B cell (primary cell): ENCODE measurements at regions not wholly inside any gene's neighbourhood (a gene's known extent, or its start where the extent isn't known, plus 50 kb on each side); places are given as distances from the start of the nearest gene placed in this dataset.

Experiments used
- ATAC-seq: fragments of 200-7000 bp; cut with Tn5 transposase; one replicate; pipeline ENCODE4 v1.10.0; 2021; ENCODE audit warnings: low read depth, mild to moderate bottlenecking, moderate number of reproducible peaks, moderate library complexity
- CTCF ChIA-PET: fragments of 350-600 bp; sonication (Branson Sonifier 250); formaldehyde crosslinking; loops from one replicate; lab custom pipeline; 2021; ENCODE audit warnings: antibody characterized with exemption, inconsistent platforms; lab: Charles Lee
- POLR2A ChIA-PET: fragments of 350-600 bp; sonication (Branson Sonifier 250); formaldehyde crosslinking; loops from one replicate; lab custom pipeline; 2021; ENCODE audit warnings: antibody characterized with exemption; lab: Charles Lee
- DNase-seq: peaks from one replicate; pipeline ENCODE4 v3.0.0; 2013
- H2AFZ ChIP-seq: 2 replicates; pipeline ENCODE4 v1.6.1; 2012; ENCODE audit warnings: mild to moderate bottlenecking, low read depth, low read length; ENCODE audit not compliant: insufficient read depth, poor library complexity, severe bottlenecking
- H3K27ac ChIP-seq, 2 donors: 1 replicate in 1 of 2; 2 replicates in 1 of 2; pipeline ENCODE4 v1.5.1; 2012 to 2013; ENCODE audit warnings: low read length in 2 of 2, mild to moderate bottlenecking in 2 of 2, moderate library complexity in 1 of 2
- H3K27me3 ChIP-seq, 4 experiments: fragments of 200-600 bp in 1 of 4; sonication (generic) in 1 of 4; replicated peaks in 1 of 4; 1 replicate in 2 of 4; 2 replicates in 2 of 4; pipeline versions ENCODE4 v1.6.1 to v1.7.0; 2013 to 2016; ENCODE audit warnings: low read length in 3 of 4, mild to moderate bottlenecking in 2 of 4, mixed read lengths in 1 of 4, moderate library complexity in 1 of 4; ENCODE audit not compliant: insufficient read depth in 4 of 4, control insufficient read depth in 3 of 4; ENCODE audit errors: control extremely low read depth in 1 of 4
- H3K36me3 ChIP-seq, 2 experiments: replicated peaks in 1 of 2; 1 replicate in 1 of 2; 2 replicates in 1 of 2; pipeline versions ENCODE4 v1.6.1 to v1.7.1; 2013; ENCODE audit warnings: low read length in 1 of 2; ENCODE audit not compliant: insufficient read depth in 2 of 2, control insufficient read depth in 1 of 2; ENCODE audit errors: control extremely low read depth in 1 of 2, extremely low read depth in 1 of 2
- H3K4me1 ChIP-seq, 2 donors: fragments of 200-600 bp in 1 of 2; sonication (generic) in 1 of 2; 1 replicate in 1 of 2; 2 replicates in 1 of 2; pipeline versions ENCODE4 v1.5.1 to v1.6.1; 2013 to 2017; ENCODE audit warnings: low read length in 2 of 2; ENCODE audit not compliant: control insufficient read depth in 2 of 2, insufficient read depth in 2 of 2
- H3K4me2 ChIP-seq: replicated peaks from 2 replicates; pipeline ENCODE3; 2012; ENCODE audit warnings: mild to moderate bottlenecking, low read depth, low read length; ENCODE audit not compliant: poor library complexity, severe bottlenecking
- H3K4me3 ChIP-seq, 5 experiments: fragments of 200-600 bp in 1 of 5; sonication (generic) in 1 of 5; 1 replicate in 3 of 5; 2 replicates in 2 of 5; pipeline versions ENCODE4 v1.5.1 to v1.7.0; 2011 to 2016; ENCODE audit warnings: low read length in 4 of 5, mild to moderate bottlenecking in 4 of 5, low read depth in 2 of 5, control low read depth in 1 of 5, moderate library complexity in 1 of 5; ENCODE audit not compliant: insufficient read depth in 1 of 5; ENCODE audit errors: control extremely low read depth in 1 of 5, extremely low read depth in 1 of 5
- H3K79me2 ChIP-seq: fragments of 200-600 bp; sonication (generic); one replicate; pipeline ENCODE4 v1.6.0; 2016; ENCODE audit warnings: low read length; ENCODE audit not compliant: control insufficient read depth, insufficient read depth
- H3K9ac ChIP-seq: fragments of 200-600 bp; sonication (generic); 2 replicates; pipeline ENCODE4 v1.6.1; 2017; ENCODE audit warnings: mild to moderate bottlenecking, low read length, moderate library complexity
- H3K9me3 ChIP-seq, 3 donors: one replicate each; pipeline versions ENCODE4 v1.6.1 to v1.7.1; 2013; ENCODE audit warnings: low read length in 2 of 3; ENCODE audit not compliant: control insufficient read depth in 2 of 3, insufficient read depth in 1 of 3; ENCODE audit errors: control extremely low read depth in 1 of 3
- H4K20me1 ChIP-seq: 2 replicates; pipeline ENCODE4 v1.6.0; 2012; ENCODE audit warnings: mild to moderate bottlenecking, low read length; ENCODE audit not compliant: insufficient read depth, control insufficient read depth, poor library complexity, severe bottlenecking
- H3K27ac Mint-ChIP-seq: one replicate; pipeline ENCODE4 v1.8.0; 2021; ENCODE audit warnings: mixed read lengths
- H3K27me3 Mint-ChIP-seq: one replicate; pipeline ENCODE4 v1.8.0; 2021; ENCODE audit warnings: mixed read lengths
- H3K4me1 Mint-ChIP-seq: one replicate; pipeline ENCODE4 v1.8.0; 2021; ENCODE audit warnings: mixed read lengths
- H3K4me3 Mint-ChIP-seq: one replicate; pipeline ENCODE4 v1.8.0; 2021; ENCODE audit warnings: mixed read lengths
- H3K9me3 Mint-ChIP-seq: one replicate; pipeline ENCODE4 v1.8.0; 2022; ENCODE audit warnings: mixed read lengths; ENCODE audit not compliant: insufficient read depth
- EZH2 ChIP-seq: IDR thresholded peaks from 2 replicates; pipeline ENCODE4 v1.6.1; 2012; ENCODE audit warnings: borderline replicate concordance, low read depth, mild to moderate bottlenecking, moderate library complexity, low read length; ENCODE audit not compliant: insufficient read depth, poor library complexity, severe bottlenecking
- WGBS: methylation state at CpG from one replicate; pipeline ENCODE4 v1.1.5; 2013; ENCODE audit warnings: missing lambda C conversion rate; ENCODE audit not compliant: insufficient coverage; 5-methylcytosine and 5-hydroxymethylcytosine counted together
- intact Hi-C: fragments of 100-400 bp; cut with micrococcal nuclease; formaldehyde crosslinking; loops from one replicate; pipeline ENCODE4 v1.10.0; 2022
- TF ChIP-seq, protein P1 (sequence below): fragments of 200-600 bp; IDR thresholded peaks from one replicate; pipeline ENCODE4 v1.8.0; 2022; ENCODE audit warnings: antibody characterized with exemption, mild to moderate bottlenecking

DNA sequence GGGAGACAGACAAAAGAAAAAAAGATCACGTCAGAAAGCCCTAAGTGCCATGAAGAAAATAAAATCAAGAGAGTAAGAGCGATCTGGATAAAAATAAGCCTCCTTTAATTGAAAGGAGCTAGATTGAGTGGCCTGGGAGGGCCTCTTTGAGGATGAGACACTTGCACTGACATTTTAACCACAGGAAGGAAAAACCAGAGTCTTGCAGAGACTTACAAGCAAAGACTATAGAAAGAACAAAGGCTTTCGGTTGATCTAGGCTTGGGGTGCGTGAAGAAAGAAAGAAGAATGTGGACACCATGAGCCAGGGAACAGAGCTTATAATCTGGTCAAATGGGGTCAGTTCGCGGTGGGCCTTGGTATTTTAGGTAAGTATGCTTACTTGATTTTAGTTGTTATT, 342.7 kb downstream of the COG6 start:
- no peaks in the 10 kb centered on the region for H3K36me3 ChIP-seq
- H3K9me3 ChIP-seq, result no peaks in the 10 kb centered on the region
- H3K79me2 ChIP-seq, result no peaks in the 10 kb centered on the region
- CTCF ChIA-PET, result interaction anchor here (0.7 kb wide), 2 partner anchors 48 to 1259 kb away, joined by 3 to 6 read pairs; no protein-coding TSS in a partner anchor
- intact Hi-C loops, result no loop called here
- no peak overlapping the region for H3K9ac ChIP-seq
- Mint-ChIP-seq H3K4me3 (no peak overlapping the region), H3K27me3 (peaks cover 18% of the 10 kb centered on the region), H3K4me1 (no peaks in the 10 kb centered on the region), H3K27ac (no peak overlapping the region), H3K9me3 (no peaks in the 10 kb centered on the region)
- TF ChIP-seq, protein P1, sequence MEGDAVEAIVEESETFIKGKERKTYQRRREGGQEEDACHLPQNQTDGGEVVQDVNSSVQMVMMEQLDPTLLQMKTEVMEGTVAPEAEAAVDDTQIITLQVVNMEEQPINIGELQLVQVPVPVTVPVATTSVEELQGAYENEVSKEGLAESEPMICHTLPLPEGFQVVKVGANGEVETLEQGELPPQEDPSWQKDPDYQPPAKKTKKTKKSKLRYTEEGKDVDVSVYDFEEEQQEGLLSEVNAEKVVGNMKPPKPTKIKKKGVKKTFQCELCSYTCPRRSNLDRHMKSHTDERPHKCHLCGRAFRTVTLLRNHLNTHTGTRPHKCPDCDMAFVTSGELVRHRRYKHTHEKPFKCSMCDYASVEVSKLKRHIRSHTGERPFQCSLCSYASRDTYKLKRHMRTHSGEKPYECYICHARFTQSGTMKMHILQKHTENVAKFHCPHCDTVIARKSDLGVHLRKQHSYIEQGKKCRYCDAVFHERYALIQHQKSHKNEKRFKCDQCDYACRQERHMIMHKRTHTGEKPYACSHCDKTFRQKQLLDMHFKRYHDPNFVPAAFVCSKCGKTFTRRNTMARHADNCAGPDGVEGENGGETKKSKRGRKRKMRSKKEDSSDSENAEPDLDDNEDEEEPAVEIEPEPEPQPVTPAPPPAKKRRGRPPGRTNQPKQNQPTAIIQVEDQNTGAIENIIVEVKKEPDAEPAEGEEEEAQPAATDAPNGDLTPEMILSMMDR, result no peak
- TF ChIP-seq EZH2, result no peak
- 42% methylated on average over 5 of the region's 6 CpGs for WGBS
- no peak overlapping the region for H3K27ac ChIP-seq
- no peaks in the 10 kb centered on the region for H3K27me3 ChIP-seq
- no peak for DNase-seq
- H3K4me1 ChIP-seq, result no peaks in the 10 kb centered on the region
- H3K4me3 ChIP-seq, result no peak overlapping the region
- ATAC-seq, result no peak
- no peak overlapping the region for H3K4me2 ChIP-seq
- POLR2A ChIA-PET, result no interaction called here
- peak overlapping the region; percentile 16 for H2AFZ ChIP-seq
- H4K20me1 ChIP-seq, result no peaks in the 10 kb centered on the region

DNA sequence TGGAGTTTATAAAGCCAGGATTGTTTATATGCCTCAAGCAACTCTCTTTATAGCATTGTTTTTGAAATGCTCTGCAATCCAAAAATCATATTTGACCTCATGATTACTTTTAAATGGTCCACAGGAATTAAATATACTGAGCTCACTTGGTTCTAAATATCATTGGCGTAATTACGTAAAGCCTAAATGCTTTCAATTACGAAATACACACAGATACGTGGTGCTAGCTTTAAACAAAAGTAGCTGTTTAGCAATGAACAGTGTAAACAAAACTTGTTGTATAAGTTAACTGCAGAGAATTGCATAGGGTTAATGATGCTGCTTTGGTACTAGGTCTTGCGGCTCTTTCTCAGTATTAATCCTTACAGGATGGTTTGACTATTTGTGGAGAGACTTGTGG, 346.6 kb downstream of the COG6 start:
- DNase-seq (no peak), ATAC-seq (no peak)
- H3K27ac ChIP-seq, result no peak overlapping the region
- intact Hi-C loops, result no loop called here
- no peak overlapping the region for H3K4me3 Mint-ChIP-seq
- no peaks in the 10 kb centered on the region for H3K9me3 ChIP-seq
- peaks cover 12% of the 10 kb centered on the region for H3K27me3 Mint-ChIP-seq
- WGBS, result 100% methylated on average over 4 of the region's 5 CpGs
- POLR2A ChIA-PET, result no interaction called here
- TF ChIP-seq EZH2, result no peak
- H3K9me3 Mint-ChIP-seq, result no peaks in the 10 kb centered on the region
- no peak overlapping the region for H3K27ac Mint-ChIP-seq
- H3K36me3 ChIP-seq, result no peaks in the 10 kb centered on the region
- H3K4me2 ChIP-seq, result no peak overlapping the region
- H2AFZ ChIP-seq, result no peak overlapping the region
- no peaks in the 10 kb centered on the region for H3K4me1 Mint-ChIP-seq
- H3K4me1 ChIP-seq, result no peaks in the 10 kb centered on the region
- H3K9ac ChIP-seq, result no peak overlapping the region
- H3K27me3 ChIP-seq, result no peaks in the 10 kb centered on the region
- no peak overlapping the region for H3K4me3 ChIP-seq
- no peaks in the 10 kb centered on the region for H3K79me2 ChIP-seq
- no peaks in the 10 kb centered on the region for H4K20me1 ChIP-seq
- CTCF ChIA-PET, result interaction anchor here (1.2 kb wide), 1 partner anchor 681 kb away, joined by 3 read pairs; no protein-coding TSS in a partner anchor
